ENCODE measurements at regions not wholly inside any gene's neighbourhood (a gene's known extent, or its start where the extent isn't known, plus 50 kb on each side); places are given as distances from the start of the nearest gene placed in this dataset.
"Not testable (repeated sequence)": the region's sequence is repeated elsewhere in the genome, so short reads cannot be mapped to it uniquely, and the experiment has no call there.

DNA sequence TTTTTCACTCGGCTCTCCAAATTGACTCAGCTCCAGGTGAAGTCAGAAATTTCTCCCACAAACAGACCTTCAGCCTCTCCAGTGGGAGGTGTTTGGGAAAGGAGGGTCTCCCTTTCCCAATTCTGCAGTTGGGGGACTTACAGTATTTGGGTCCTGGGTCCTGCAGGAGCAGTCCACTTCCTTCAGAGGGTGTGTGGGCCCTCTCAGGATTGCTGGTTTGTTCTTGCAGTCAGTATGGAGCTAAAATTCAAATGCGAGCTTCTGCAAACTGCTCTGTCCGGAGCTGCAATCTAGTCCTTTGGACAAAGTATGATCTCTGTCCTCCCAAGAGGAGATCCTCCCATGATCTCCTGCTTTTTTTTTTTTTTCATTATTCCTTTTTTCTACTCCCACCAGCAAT, 87.9 kb upstream of the MSTN start:
- no peaks in the 10 kb centered on the region for H3K27me3 ChIP-seq
- TF ChIP-seq, protein P1, sequence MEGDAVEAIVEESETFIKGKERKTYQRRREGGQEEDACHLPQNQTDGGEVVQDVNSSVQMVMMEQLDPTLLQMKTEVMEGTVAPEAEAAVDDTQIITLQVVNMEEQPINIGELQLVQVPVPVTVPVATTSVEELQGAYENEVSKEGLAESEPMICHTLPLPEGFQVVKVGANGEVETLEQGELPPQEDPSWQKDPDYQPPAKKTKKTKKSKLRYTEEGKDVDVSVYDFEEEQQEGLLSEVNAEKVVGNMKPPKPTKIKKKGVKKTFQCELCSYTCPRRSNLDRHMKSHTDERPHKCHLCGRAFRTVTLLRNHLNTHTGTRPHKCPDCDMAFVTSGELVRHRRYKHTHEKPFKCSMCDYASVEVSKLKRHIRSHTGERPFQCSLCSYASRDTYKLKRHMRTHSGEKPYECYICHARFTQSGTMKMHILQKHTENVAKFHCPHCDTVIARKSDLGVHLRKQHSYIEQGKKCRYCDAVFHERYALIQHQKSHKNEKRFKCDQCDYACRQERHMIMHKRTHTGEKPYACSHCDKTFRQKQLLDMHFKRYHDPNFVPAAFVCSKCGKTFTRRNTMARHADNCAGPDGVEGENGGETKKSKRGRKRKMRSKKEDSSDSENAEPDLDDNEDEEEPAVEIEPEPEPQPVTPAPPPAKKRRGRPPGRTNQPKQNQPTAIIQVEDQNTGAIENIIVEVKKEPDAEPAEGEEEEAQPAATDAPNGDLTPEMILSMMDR (IDR thresholded peaks at IDR 0.05) = no peak
- ATAC-seq (no peak), DNase-seq (no peak)
- H3K9me3 ChIP-seq = peaks cover 0 to 10% (median 0%) of the 10 kb centered on the region in 11 donors
- no peak overlapping the region for H3K27ac ChIP-seq
- WGBS, 2 donors = 79 to 86% methylated on average over 3 of the region's 3 CpGs
- H3K4me3 ChIP-seq = no peak overlapping the region
- intact Hi-C loops (cut with DNase I) = no loop called here
- H3K36me3 ChIP-seq = no peaks in the 10 kb centered on the region
- H3K4me1 ChIP-seq = no peaks in the 10 kb centered on the region

DNA sequence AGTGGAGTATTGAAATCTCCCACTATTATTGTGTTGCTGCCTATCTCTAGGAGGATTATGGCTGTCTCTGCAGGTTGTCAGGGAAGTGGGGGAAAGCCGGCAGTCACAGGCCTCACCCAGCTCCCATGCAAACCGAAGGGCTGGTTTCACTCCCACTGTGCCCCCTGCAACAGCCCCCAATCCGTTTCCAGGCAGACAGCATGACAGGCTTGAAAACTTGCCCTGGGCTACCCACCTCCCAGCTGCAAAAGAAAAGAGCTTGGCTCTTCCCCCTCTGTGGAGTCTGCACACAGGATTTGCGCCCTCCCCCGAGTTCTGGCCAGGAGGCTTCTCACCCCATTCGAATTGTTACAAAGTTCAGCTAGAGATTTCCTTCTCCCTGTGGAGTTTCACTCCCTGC, 87.4 kb upstream of the MSTN start:
- TF ChIP-seq, protein P1 (IDR thresholded peaks at IDR 0.05) = no peak
- Histone ChIP-seq H3K27ac (no peak overlapping the region), H3K36me3 (no peaks in the 10 kb centered on the region), H3K4me1 (no peaks in the 10 kb centered on the region), H3K27me3 (no peaks in the 10 kb centered on the region), H3K9me3 (peaks cover 0 to 10% (median 0%) of the 10 kb centered on the region in 11 donors), H3K4me3 (no peak overlapping the region)
- DNase-seq = no peak
- ATAC-seq = no peak
- WGBS, 2 donors = 45 to 58% methylated on average over 6 of the region's 6 CpGs
- intact Hi-C loops (cut with DNase I) = no loop called here

DNA sequence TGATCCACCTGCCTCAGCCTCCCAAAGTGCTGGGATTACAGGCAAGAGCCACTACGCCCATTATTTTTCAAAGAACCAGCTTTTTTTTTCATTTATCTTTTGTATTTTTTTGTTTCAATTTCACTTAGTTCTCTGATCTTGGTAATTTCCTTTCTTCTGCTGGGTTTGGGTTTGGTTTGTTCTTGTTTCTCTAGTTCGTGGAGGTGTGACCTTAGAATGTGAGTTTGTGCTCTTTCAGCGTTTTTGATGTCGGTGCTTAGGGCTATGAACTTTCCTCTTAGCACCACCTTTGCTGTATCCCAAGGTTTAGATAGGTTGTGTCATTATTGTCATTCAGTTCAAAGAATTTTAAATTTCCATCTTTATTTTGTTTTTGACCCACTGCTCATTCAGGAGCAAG, 86.7 kb upstream of the MSTN start:
- H3K4me1 ChIP-seq = no peaks in the 10 kb centered on the region
- ATAC-seq (no peak), DNase-seq (no peak)
- H3K9me3 ChIP-seq = peaks cover 0 to 10% (median 0%) of the 10 kb centered on the region in 11 donors
- TF ChIP-seq, protein P1 (IDR thresholded peaks at IDR 0.05) = no peak
- WGBS, 2 donors = 95% methylated on average over 4 of the region's 4 CpGs
- H3K27me3 ChIP-seq = no peaks in the 10 kb centered on the region
- H3K36me3 ChIP-seq = no peaks in the 10 kb centered on the region
- intact Hi-C loops (cut with DNase I) = no loop called here
- H3K27ac ChIP-seq = no peak overlapping the region
- H3K4me3 ChIP-seq = no peak overlapping the region

DNA sequence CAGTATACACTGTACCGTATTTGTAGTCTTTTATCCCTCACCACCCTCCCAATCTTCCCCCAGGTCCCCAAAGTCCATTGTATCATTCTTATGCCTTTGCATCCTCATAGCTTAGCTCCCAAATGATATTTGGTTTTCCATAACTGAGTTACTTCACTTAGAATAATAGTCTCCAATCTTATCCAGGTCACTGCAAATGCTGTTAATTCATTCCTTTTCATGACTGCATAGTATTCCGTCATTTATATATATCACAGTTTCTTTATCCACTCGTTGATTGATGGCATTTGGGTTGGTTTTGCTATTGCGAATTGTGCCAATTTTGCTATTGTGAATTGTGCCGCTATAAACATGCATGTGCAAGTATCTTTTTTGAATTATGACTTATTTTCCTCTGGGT, 83.6 kb upstream of the MSTN start:
- intact Hi-C loops (cut with DNase I); ATAC-seq; H3K4me3 ChIP-seq; H3K4me1 ChIP-seq; H3K27me3 ChIP-seq; H3K36me3 ChIP-seq; H3K27ac ChIP-seq; DNase-seq: not testable (repeated sequence)
- WGBS, 2 donors = 91 to 93% methylated on average over 5 of the region's 5 CpGs
- peaks cover 0 to 11% (median 0%) of the 10 kb centered on the region in 11 donors for H3K9me3 ChIP-seq

DNA sequence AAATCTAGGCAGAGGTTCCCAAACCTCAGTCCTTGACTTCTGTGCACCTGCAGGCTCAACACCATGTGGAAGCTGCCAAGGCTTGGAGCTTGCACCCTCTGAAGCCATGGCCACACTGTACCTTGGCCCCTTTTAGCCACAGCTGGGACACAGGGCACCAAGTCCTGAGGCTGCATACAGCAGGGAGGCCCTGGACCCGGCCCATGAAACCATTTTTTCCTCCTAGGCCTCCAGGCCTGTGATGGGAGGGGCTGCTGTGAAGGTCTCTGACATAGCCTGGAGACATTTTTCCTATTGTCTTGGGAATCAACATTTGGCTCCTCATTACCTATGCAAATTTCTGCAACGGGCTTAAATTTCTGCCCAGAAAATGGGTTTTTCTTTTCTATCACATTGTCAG, 77.9 kb upstream of the MSTN start:
- intact Hi-C loops (cut with DNase I); H3K27ac ChIP-seq; H3K27me3 ChIP-seq; DNase-seq; ATAC-seq; H3K36me3 ChIP-seq; H3K4me3 ChIP-seq; H3K4me1 ChIP-seq: not testable (repeated sequence)
- 94 to 98% methylated on average over 2 of the region's 2 CpGs for WGBS, 2 donors
- peaks cover 0 to 16% (median 0%) of the 10 kb centered on the region in 11 donors for H3K9me3 ChIP-seq
